HepG2 (cell line): ENCODE measurements at regions not wholly inside any gene's neighbourhood (a gene's known extent, or its start where the extent isn't known, plus 50 kb on each side); places are given as distances from the start of the nearest gene placed in this dataset.

Experiments
- ATAC-seq: fragments of 200-7000 bp; cut with Tn5 transposase; 3 replicates; pipeline ENCODE4 v1.9.1; 2020; ENCODE audit warnings: mild to moderate bottlenecking, moderate library complexity
- BruUV-seq: library from RNA; stranded (reverse); fragments of 400-500 nt; replicated peaks from 2 replicates; lab custom pipeline; 2021; lab: Mats Ljungman, UMichigan
- CTCF ChIA-PET: fragments of 300-600 bp; formaldehyde crosslinking; extraction: SDS; loops from one replicate; lab custom pipeline; 2021; ENCODE audit warnings: low total read pairs, inconsistent platforms, low intra/inter-chr PET ratio; lab: Yijun Ruan, JAX
- POLR2A ChIA-PET: fragments of 350-600 bp; sonication (Branson Sonifier 250); formaldehyde crosslinking; loops from one replicate; lab custom pipeline; 2020; ENCODE audit warnings: antibody characterized with exemption, inconsistent platforms; lab: Yijun Ruan, JAX
- DNase-seq: peaks from one replicate; pipeline ENCODE4 v3.0.0-alpha.2; 2015; ENCODE audit warnings: low spot score
- FAIRE-seq: peaks from 3 replicates; lab custom pipeline; 2011; peaks lifted over from hg19 to GRCh38; lab: Jason Lieb, UNC
- H2AFZ ChIP-seq: one replicate; pipeline ENCODE4 v1.6.1; 2011; ENCODE audit warnings: low read length, inconsistent platforms
- H3K27ac ChIP-seq: fragments of 300-600 bp; 3 replicates; pipeline ENCODE4 v1.8.0; 2011; ENCODE audit warnings: mixed run types, mild to moderate bottlenecking, mixed read lengths, low read length, inconsistent platforms; ENCODE audit not compliant: insufficient read depth; ENCODE audit errors: extremely low read length
- H3K27me3 ChIP-seq, 2 experiments: fragments of 200-600 bp in 1 of 2; 2 replicates in 1 of 2; 3 replicates in 1 of 2; pipeline versions ENCODE4 v1.6.0 to v1.8.0; 2011; ENCODE audit warnings: low read length in 2 of 2, mild to moderate bottlenecking in 2 of 2, moderate library complexity in 2 of 2, inconsistent platforms in 1 of 2; ENCODE audit not compliant: insufficient read depth in 2 of 2, control insufficient read depth in 1 of 2
- H3K36me3 ChIP-seq, 2 experiments: fragments of 200-600 bp in 1 of 2; replicated peaks in 1 of 2; 2 replicates in 1 of 2; 3 replicates in 1 of 2; pipeline versions ENCODE4 v1.5.1 to v1.8.0; 2011; ENCODE audit warnings: low read length in 2 of 2, inconsistent platforms in 1 of 2; ENCODE audit not compliant: insufficient read depth in 2 of 2, control insufficient read depth in 1 of 2
- H3K4me1 ChIP-seq: 2 replicates; pipeline ENCODE4 v1.5.1; 2012; ENCODE audit warnings: low read length, inconsistent platforms; ENCODE audit not compliant: insufficient read depth
- H3K4me2 ChIP-seq: 2 replicates; pipeline ENCODE4 v1.6.0; 2011; ENCODE audit warnings: low read depth, low read length, inconsistent platforms
- H3K4me3 ChIP-seq, 3 experiments: fragments of 200-600 bp in 1 of 3; sonication (generic), shearing (Covaris generic) in 1 of 3; replicated peaks in 1 of 3; 2 replicates each; pipeline ENCODE4 v1.5.1; 2011 to 2016; ENCODE audit warnings: low read length in 3 of 3, inconsistent platforms in 2 of 3, low read depth in 2 of 3, mild to moderate bottlenecking in 2 of 3, control low read depth in 1 of 3, mixed read lengths in 1 of 3; ENCODE audit not compliant: insufficient read depth in 1 of 3
- H3K79me2 ChIP-seq: one replicate; pipeline ENCODE4 v1.6.1; 2011; ENCODE audit warnings: low read length, inconsistent platforms; ENCODE audit not compliant: insufficient read depth
- H3K9ac ChIP-seq: 2 replicates; pipeline ENCODE4 v1.6.0; 2011; ENCODE audit warnings: mild to moderate bottlenecking, low read depth, low read length, inconsistent platforms; ENCODE audit not compliant: insufficient read depth
- H3K9me3 ChIP-seq: 2 replicates; pipeline ENCODE4 v1.5.1; 2012; ENCODE audit warnings: mild to moderate bottlenecking, low read length
- H4K20me1 ChIP-seq: 2 replicates; pipeline ENCODE4 v1.6.0; 2011; ENCODE audit warnings: inconsistent platforms, mild to moderate bottlenecking, low read length, moderate library complexity; ENCODE audit not compliant: insufficient read depth
- FIP1L1 ChIP-seq: fragments of 200-400 bp; formaldehyde crosslinking; IDR thresholded peaks from 2 replicates; pipeline ENCODE4 v1.6.1; 2018; ENCODE audit warnings: low read depth, mild to moderate bottlenecking, low read length, moderate library complexity, borderline replicate concordance; ENCODE audit not compliant: insufficient read depth
- KDM1A ChIP-seq: IDR thresholded peaks from 2 replicates; pipeline ENCODE4 v1.6.1; 2016; ENCODE audit warnings: missing compliant biosample characterization
- NAIF1 ChIP-seq: sonication (generic); formaldehyde crosslinking; IDR thresholded peaks from 2 replicates; pipeline ENCODE4 v1.5.0; 2020; ENCODE audit warnings: mild to moderate bottlenecking, missing genetic modification reagents, borderline replicate concordance
- SKIL ChIP-seq: sonication (generic); formaldehyde crosslinking; IDR thresholded peaks from 2 replicates; pipeline ENCODE4 v1.8.0; 2022; ENCODE audit warnings: missing genetic modification reagents, mild to moderate bottlenecking, moderate library complexity, borderline replicate concordance
- WGBS: methylation state at CpG from one replicate; pipeline ENCODE4 v1.1.6; 2017; ENCODE audit warnings: low lambda C conversion rate; 5-methylcytosine and 5-hydroxymethylcytosine counted together
- in situ Hi-C: cut with HindIII; loops from 2 replicates; pipeline ENCODE4 v1.10.0; 2017; ENCODE audit warnings: low pct_unique_long_range_greater_than_20kb; ENCODE audit not compliant: extremely low pct_ligation_motif_present
- intact Hi-C: fragments of 100-400 bp; cut with micrococcal nuclease; formaldehyde crosslinking; loops from one replicate; pipeline ENCODE4 v1.10.0; 2022; ENCODE audit not compliant: unreplicated experiment
- TF ChIP-seq, protein P1 (sequence below): IDR thresholded peaks from 2 replicates; pipeline ENCODE4 v1.6.1; 2016; ENCODE audit warnings: mild to moderate bottlenecking, missing biosample characterization, missing genetic modification reagents

DNA sequence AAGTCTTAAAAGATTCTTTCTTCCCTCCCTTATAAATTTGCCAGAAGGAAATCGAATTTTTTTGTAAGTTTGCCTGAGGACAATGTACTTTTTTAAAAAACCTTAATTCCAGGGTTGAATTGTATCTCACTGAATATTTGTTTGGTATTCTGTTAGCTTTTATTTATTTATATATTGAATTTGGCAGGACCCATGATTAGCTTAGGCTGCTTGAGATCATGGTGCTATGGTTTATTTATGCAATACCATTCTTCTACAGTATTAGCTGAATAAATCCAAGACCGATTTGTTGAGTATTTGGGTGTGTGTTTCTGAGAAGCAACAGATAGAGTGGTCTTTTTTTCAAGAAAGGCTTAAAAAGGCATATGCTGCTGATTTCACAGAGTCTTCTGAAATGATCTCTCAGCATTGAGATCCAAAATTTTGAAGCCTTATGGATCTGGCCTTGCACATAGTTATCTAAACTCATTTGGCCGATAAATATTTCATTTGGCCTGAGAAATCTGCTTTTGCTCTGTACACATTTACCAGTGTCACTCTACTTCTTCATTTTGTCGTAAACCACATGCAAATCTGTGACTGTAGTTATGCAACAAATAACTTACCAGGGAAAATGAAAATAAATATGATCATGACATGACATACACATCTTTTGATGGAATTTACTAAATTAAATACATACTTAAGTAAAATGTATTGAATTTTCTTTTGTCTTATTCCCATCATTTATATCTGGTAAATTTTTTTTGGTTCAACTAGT lies 265.8 kb upstream of the FLRT2 start:
- Histone ChIP-seq H4K20me1 (no peaks in the 10 kb centered on the region), H3K27ac (no peak overlapping the region), H3K4me3 (no peak overlapping the region), H3K4me2 (no peak overlapping the region), H3K4me1 (no peaks in the 10 kb centered on the region), H2AFZ (no peak overlapping the region), H3K9ac (no peak overlapping the region), H3K9me3 (peaks cover 87% of the 10 kb centered on the region), H3K27me3 (no peaks in the 10 kb centered on the region), H3K36me3 (no peaks in the 10 kb centered on the region), H3K79me2 (no peaks in the 10 kb centered on the region)
- ATAC-seq (no peak), FAIRE-seq (no peak), DNase-seq (no peak)
- POLR2A ChIA-PET, result no interaction called here
- BruUV-seq, result no TSS peak
- TF ChIP-seq FIP1L1 (no peak), SKIL (CRISPR knock-in tag) (no peak), KDM1A (CRISPR knock-in tag) (no peak), NAIF1 (CRISPR knock-in tag) (no peak)
- TF ChIP-seq, protein P1, sequence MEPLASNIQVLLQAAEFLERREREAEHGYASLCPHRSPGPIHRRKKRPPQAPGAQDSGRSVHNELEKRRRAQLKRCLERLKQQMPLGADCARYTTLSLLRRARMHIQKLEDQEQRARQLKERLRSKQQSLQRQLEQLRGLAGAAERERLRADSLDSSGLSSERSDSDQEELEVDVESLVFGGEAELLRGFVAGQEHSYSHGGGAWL, result no peak
- in situ Hi-C loops (no loop called here), intact Hi-C loops (no loop called here)
- WGBS, result 2% methylated on average over 4 of the region's 4 CpGs
- CTCF ChIA-PET, result no interaction called here
